ENCODE measurements at regions not wholly inside any gene's neighbourhood (a gene's known extent, or its start where the extent isn't known, plus 50 kb on each side); places are given as distances from the start of the nearest gene placed in this dataset.

- no peak for DNase-seq (ENCODE audit: low spot score)
Observed at GRCh38 chr4:152112887-152113286, 352.1 kb upstream of the GATB start.

- DNase-seq (ENCODE audit: low spot score): no peak
Observed at GRCh38 chr4:152112190-152112589, 351.4 kb upstream of the GATB start.

- DNase-seq (ENCODE audit: low spot score): no peak
Observed at GRCh38 chr4:152110780-152111179, 350.0 kb upstream of the GATB start.

- DNase-seq (ENCODE audit: low spot score): no peak
Observed at GRCh38 chr4:152109531-152110509, 349.0 kb upstream of the GATB start.

GRCh38 chr4:152107736-152108500, 347.1 kb upstream of the GATB start:
- no peak for DNase-seq (ENCODE audit: low spot score)

GRCh38 chr4:152106781-152107321, 346.0 kb upstream of the GATB start:
- DNase-seq (ENCODE audit: low spot score): no peak

GRCh38 chr4:152106113-152106763, 345.4 kb upstream of the GATB start:
- no peak for DNase-seq (ENCODE audit: low spot score)

GRCh38 chr4:152104901-152105357, 344.1 kb upstream of the GATB start:
- no peak for DNase-seq (ENCODE audit: low spot score)

GRCh38 chr4:152104356-152104755, 343.5 kb upstream of the GATB start:
- DNase-seq (ENCODE audit: low spot score): no peak

GRCh38 chr4:152103181-152103901, 342.5 kb upstream of the GATB start:
- DNase-seq (ENCODE audit: low spot score): no peak

GRCh38 chr4:152102436-152103000, 341.7 kb upstream of the GATB start:
- DNase-seq (ENCODE audit: low spot score): no peak

- no peak for DNase-seq (ENCODE audit: low spot score)
Observed at GRCh38 chr4:152101556-152102435, 341.0 kb upstream of the GATB start.

GRCh38 chr4:152100379-152101201, 339.8 kb upstream of the GATB start:
- DNase-seq (ENCODE audit: low spot score): peak; percentile 90

GRCh38 chr4:152099981-152100378, 339.2 kb upstream of the GATB start:
- no peak for DNase-seq (ENCODE audit: low spot score)

GRCh38 chr4:152099555-152099954, 338.7 kb upstream of the GATB start:
- DNase-seq (ENCODE audit: low spot score): no peak

GRCh38 chr4:152099061-152099425, 338.2 kb upstream of the GATB start:
- DNase-seq (ENCODE audit: low spot score): no peak

- DNase-seq (ENCODE audit: low spot score): no peak
Observed at GRCh38 chr4:152098365-152099060, 337.7 kb upstream of the GATB start.

GRCh38 chr4:152097371-152097770, 336.6 kb upstream of the GATB start:
- DNase-seq (ENCODE audit: low spot score): no peak

GRCh38 chr4:152095701-152096070, 334.9 kb upstream of the GATB start:
- no peak for DNase-seq (ENCODE audit: low spot score)
